HepG2 (cell line): ENCODE measurements at regions not wholly inside any gene's neighbourhood (a gene's known extent, or its start where the extent isn't known, plus 50 kb on each side); places are given as distances from the start of the nearest gene placed in this dataset.

Experiments
- ZBTB40 ChIP-seq, 2 experiments: fragments of 450-650 bp in 1 of 2; sonication (generic) in 1 of 2; formaldehyde crosslinking in 1 of 2; IDR thresholded peaks; 2 replicates each; pipeline versions ENCODE4 v1.6.1 to v1.8.0; 2016 to 2022; ENCODE audit warnings: antibody characterized with exemption in 1 of 2, mild to moderate bottlenecking in 1 of 2, missing genetic modification reagents in 1 of 2
- ZBTB43 ChIP-seq: sonication (generic); formaldehyde crosslinking; conservative IDR thresholded peaks from 2 replicates; pipeline ENCODE4 v1.4.0; 2020; ENCODE audit warnings: missing genetic modification reagents
- ZNF672 ChIP-seq: sonication (generic); formaldehyde crosslinking; IDR thresholded peaks from 2 replicates; pipeline ENCODE4 v1.8.1; 2022; ENCODE audit warnings: missing genetic modification reagents

GRCh38 chr2:238569507-238570195 lies 142.9 kb downstream of the ASB1 start (continued):
- TF ChIP-seq ZBTB40 (IDR thresholded peaks at IDR 0.05): no peak
- no peak for TF ChIP-seq ZBTB40 (CRISPR knock-in tag; IDR thresholded peaks at IDR 0.05)
- no peak for TF ChIP-seq ZBTB43 (CRISPR knock-in tag)
- TF ChIP-seq ZNF672 (CRISPR knock-in tag): no peak
- TF ChIP-seq, all 625 proteins: peak for 0
